Uterus (tissue), 3 donors: ENCODE measurements at regions not wholly inside any gene's neighbourhood (a gene's known extent, or its start where the extent isn't known, plus 50 kb on each side); places are given as distances from the start of the nearest gene placed in this dataset.

ENCODE experiments used
- DNase-seq, 2 donors: peaks; one replicate each; pipeline ENCODE4 v3.0.0-alpha.2; 2019 to 2020
- H3K27ac ChIP-seq, 2 donors: fragments of 200-600 bp; sonication (generic); 1 replicate in 1 of 2; 2 replicates in 1 of 2; pipeline ENCODE4 v1.5.1; 2016 to 2018
- H3K27me3 ChIP-seq, 2 donors: fragments of 200-600 bp; sonication (generic); one replicate each; pipeline ENCODE4 v1.5.1; 2018 to 2019; ENCODE audit warnings: control low read depth in 1 of 2
- H3K36me3 ChIP-seq, 2 donors: fragments of 200-600 bp; sonication (generic); one replicate each; pipeline ENCODE4 v1.5.1; 2019; ENCODE audit warnings: control low read depth in 1 of 2
- H3K4me1 ChIP-seq, 2 donors: fragments of 200-600 bp; sonication (generic); one replicate each; pipeline ENCODE4 v1.5.1; 2018 to 2019; ENCODE audit warnings: control low read depth in 1 of 2
- H3K4me3 ChIP-seq, 2 donors: fragments of 200-600 bp; sonication (generic); 1 replicate in 1 of 2; 2 replicates in 1 of 2; pipeline ENCODE4 v1.5.1; 2018 to 2019; ENCODE audit warnings: mild to moderate bottlenecking in 1 of 2
- H3K9me3 ChIP-seq, 2 donors: fragments of 200-600 bp; sonication (generic); one replicate each; pipeline ENCODE4 v1.5.1; 2019; ENCODE audit warnings: control low read depth in 1 of 2
- POLR2A ChIP-seq, 2 donors: fragments of 450-650 bp; IDR thresholded peaks; one replicate each; pipeline ENCODE4 v1.6.1; 2016; ENCODE audit warnings: antibody characterized with exemption in 2 of 2, mild to moderate bottlenecking in 1 of 2, moderate library complexity in 1 of 2
- intact Hi-C: fragments of 100-400 bp; cut with DNase I; formaldehyde crosslinking; loops from one replicate; pipeline ENCODE4 v1.15.1; 2023; ENCODE audit warnings: low total_unique reads
- TF ChIP-seq, protein P1 (sequence below), 4 experiments: fragments of 200-600 bp in 2 of 4; fragments of 450-650 bp in 2 of 4; sonication (generic) in 2 of 4; IDR thresholded peaks; one replicate each; pipeline ENCODE4 v1.5.1; 2016 to 2019; ENCODE audit warnings: antibody characterized with exemption in 4 of 4, mild to moderate bottlenecking in 2 of 4, moderate library complexity in 1 of 4
- donor health status: DM: yes; HTN: yes; CAD: no.

DNA sequence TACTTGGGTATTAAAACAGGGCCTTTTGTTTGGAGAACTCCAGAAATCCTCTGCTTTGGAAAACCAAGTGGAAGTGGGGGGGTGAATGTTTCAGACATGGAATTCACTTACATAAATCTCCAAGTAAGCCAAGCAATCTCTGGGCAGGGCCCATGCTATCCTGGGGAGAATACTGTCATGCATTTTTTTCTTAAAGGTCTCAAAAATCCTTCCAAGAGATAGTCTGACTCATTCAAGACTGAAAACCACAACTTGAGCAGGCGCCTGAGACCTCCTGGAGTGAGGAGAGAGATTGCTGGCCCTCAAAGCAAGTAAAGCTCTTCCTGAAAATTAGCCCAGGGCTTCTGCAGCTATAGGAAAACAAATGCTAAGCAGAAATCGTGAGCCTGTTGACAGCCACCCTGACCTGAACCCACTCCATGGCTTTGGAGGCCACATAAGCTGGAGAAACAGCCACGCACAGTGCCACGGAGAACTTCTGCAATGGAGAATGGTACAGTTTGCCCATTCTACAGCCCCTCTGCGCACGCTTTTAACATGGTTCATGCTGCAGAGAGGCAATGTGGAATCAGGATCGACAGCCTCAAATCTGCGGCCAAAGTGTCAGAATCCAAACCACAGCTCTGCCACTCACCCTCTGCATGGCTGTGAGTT lies 203.1 kb upstream of the AUTS2 start:
- Histone ChIP-seq H3K27me3 (no peaks in the 10 kb centered on the region), H3K36me3 (no peaks in the 10 kb centered on the region), H3K9me3 (no peaks in the 10 kb centered on the region), H3K27ac (no peak overlapping the region), H3K4me3 (no peak overlapping the region), H3K4me1 (no peaks in the 10 kb centered on the region)
- intact Hi-C loops, result no loop called here
- peak; percentile 21 to 30 for DNase-seq
- TF ChIP-seq POLR2A (IDR thresholded peaks at IDR 0.05), result no peak
- TF ChIP-seq, protein P1, sequence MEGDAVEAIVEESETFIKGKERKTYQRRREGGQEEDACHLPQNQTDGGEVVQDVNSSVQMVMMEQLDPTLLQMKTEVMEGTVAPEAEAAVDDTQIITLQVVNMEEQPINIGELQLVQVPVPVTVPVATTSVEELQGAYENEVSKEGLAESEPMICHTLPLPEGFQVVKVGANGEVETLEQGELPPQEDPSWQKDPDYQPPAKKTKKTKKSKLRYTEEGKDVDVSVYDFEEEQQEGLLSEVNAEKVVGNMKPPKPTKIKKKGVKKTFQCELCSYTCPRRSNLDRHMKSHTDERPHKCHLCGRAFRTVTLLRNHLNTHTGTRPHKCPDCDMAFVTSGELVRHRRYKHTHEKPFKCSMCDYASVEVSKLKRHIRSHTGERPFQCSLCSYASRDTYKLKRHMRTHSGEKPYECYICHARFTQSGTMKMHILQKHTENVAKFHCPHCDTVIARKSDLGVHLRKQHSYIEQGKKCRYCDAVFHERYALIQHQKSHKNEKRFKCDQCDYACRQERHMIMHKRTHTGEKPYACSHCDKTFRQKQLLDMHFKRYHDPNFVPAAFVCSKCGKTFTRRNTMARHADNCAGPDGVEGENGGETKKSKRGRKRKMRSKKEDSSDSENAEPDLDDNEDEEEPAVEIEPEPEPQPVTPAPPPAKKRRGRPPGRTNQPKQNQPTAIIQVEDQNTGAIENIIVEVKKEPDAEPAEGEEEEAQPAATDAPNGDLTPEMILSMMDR (IDR thresholded peaks at IDR 0.05), result no peak

DNA sequence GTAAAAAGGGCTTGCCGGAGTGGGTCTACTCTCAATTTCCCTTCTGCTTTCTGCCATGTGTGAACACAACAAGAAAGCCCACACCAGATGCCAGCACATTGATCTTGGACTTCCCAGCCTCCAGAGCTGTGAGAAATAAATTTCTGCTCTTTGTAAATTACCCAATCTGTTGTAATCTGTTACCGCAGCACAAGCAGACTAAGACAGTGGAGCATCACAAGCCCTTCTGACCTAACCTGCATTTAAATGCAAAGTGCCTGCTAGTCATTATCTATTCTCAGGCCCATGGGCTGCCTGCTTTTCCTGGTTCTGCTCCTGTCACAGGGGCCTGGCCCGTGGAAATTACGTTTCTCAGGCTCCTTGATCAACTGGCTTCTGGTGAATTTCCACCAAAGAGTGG lies 199.3 kb upstream of the AUTS2 start:
- intact Hi-C loops, result no loop called here
- Histone ChIP-seq H3K27me3 (no peaks in the 10 kb centered on the region), H3K4me1 (no peaks in the 10 kb centered on the region), H3K9me3 (no peaks in the 10 kb centered on the region), H3K4me3 (no peak overlapping the region), H3K36me3 (no peaks in the 10 kb centered on the region), H3K27ac (no peak overlapping the region)
- TF ChIP-seq POLR2A (IDR thresholded peaks at IDR 0.05), result no peak
- TF ChIP-seq, protein P1 (IDR thresholded peaks at IDR 0.05), result no peak
- no peak for DNase-seq

DNA sequence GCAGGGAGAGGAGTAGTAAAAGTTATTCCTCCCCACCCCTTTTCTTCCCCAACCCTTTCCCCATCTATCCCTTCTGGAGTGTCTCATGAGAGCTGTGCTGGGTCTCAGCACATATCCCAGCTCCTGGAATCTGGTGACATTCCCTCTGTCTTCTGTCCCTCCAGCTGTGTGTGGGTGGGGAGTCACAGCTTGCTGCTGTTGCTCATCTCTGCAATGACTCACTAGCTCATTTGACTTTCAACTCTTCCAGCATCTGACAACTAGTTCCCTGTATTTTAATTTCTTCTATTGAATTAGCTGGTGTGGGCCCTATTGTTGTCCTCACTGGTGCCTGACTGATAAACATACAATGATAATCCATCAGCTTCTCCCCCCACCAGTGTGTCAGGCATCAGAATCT lies 198.9 kb upstream of the AUTS2 start:
- H3K27me3 ChIP-seq, result no peaks in the 10 kb centered on the region
- H3K27ac ChIP-seq, result no peak overlapping the region
- TF ChIP-seq, protein P1 (IDR thresholded peaks at IDR 0.05), result no peak
- TF ChIP-seq POLR2A (IDR thresholded peaks at IDR 0.05), result no peak
- DNase-seq, result no peak
- no peaks in the 10 kb centered on the region for H3K36me3 ChIP-seq
- H3K4me1 ChIP-seq, result no peaks in the 10 kb centered on the region
- H3K9me3 ChIP-seq, result no peaks in the 10 kb centered on the region
- H3K4me3 ChIP-seq, result no peak overlapping the region
- intact Hi-C loops, result no loop called here

DNA sequence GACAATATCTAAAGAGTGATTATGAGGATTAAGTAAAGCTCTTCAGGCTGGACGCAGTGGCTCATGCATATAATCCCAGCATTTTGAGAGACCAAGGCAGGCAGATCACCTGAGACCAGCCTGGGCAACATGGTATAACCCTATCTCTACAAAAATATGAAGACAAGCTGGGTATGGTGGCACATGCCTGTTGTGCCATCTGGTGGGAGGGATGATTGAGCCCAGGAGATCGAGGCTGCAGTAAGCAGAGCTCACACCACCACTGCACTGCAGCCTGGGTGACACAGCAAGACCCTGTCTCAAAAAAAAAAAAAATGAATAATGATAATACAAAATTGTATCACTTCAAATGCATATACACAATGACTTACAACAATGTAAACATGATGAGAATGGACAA lies 195.6 kb upstream of the AUTS2 start:
- TF ChIP-seq, protein P1 (IDR thresholded peaks at IDR 0.05), result no peak
- TF ChIP-seq POLR2A (IDR thresholded peaks at IDR 0.05), result no peak
- Histone ChIP-seq H3K9me3 (no peaks in the 10 kb centered on the region), H3K4me3 (no peak overlapping the region), H3K27me3 (no peaks in the 10 kb centered on the region), H3K4me1 (no peaks in the 10 kb centered on the region), H3K36me3 (no peaks in the 10 kb centered on the region), H3K27ac (no peak overlapping the region)
- intact Hi-C loops, result no loop called here
- DNase-seq, result no peak

DNA sequence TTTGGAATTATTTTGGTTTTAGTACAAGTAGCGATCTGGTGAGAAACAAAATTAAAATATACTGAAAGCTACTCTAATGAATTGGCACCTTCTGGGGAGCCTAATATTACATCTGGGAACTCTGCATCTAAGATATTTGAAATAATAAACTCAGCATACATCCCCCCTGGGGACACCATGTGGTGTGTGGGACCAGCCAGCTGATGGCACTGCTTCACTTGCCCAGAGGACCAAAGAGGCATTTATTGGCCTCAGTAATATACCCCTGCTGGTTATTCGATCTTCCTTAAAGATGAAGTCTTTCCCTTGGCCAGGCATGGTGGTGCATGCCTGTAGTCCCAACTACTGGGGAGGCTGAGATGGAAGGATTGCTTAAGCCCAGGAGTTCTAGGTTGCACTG lies 195.1 kb upstream of the AUTS2 start:
- Histone ChIP-seq H3K36me3 (no peaks in the 10 kb centered on the region), H3K4me1 (no peaks in the 10 kb centered on the region), H3K27me3 (no peaks in the 10 kb centered on the region), H3K4me3 (no peak overlapping the region), H3K9me3 (no peaks in the 10 kb centered on the region), H3K27ac (no peak overlapping the region)
- no peak for TF ChIP-seq POLR2A (IDR thresholded peaks at IDR 0.05)
- TF ChIP-seq, protein P1 (IDR thresholded peaks at IDR 0.05), result no peak
- intact Hi-C loops, result no loop called here
- DNase-seq, result no peak
